ENCODE measurements at regions not wholly inside any gene's neighbourhood (a gene's known extent, or its start where the extent isn't known, plus 50 kb on each side); places are given as distances from the start of the nearest gene placed in this dataset.

- WGBS (ENCODE audit: insufficient coverage, low lambda C conversion rate) = no CpG with 5 or more reads among the region's 3 CpGs
- Histone ChIP-seq H3K9me3 (ENCODE audit: control insufficient read depth, low read depth, low read length) (no peaks in the 10 kb centered on the region), H3K27ac (ENCODE audit: low read length) (no peak overlapping the region), H3K4me3 (ENCODE audit: low read length) (no peak overlapping the region), H3K4me1 (ENCODE audit: control insufficient read depth, insufficient read depth, low read length) (no peaks in the 10 kb centered on the region), H3K36me3 (ENCODE audit: control insufficient read depth, insufficient read depth, low read length) (no peaks in the 10 kb centered on the region), H3K27me3 (ENCODE audit: control insufficient read depth, insufficient read depth, low read length) (no peaks in the 10 kb centered on the region)
- no peak for DNase-seq
Measured at GRCh38 chr13:62205273-62205672, 789.6 kb upstream of the PCDH20 start.

GRCh38 chr13:62194371-62194770, 778.7 kb upstream of the PCDH20 start:
- no peak for DNase-seq
- no peaks in the 10 kb centered on the region for H3K4me1 ChIP-seq (ENCODE audit: control insufficient read depth, insufficient read depth, low read length)
- H3K27ac ChIP-seq (ENCODE audit: low read length) = no peak overlapping the region
- WGBS (ENCODE audit: insufficient coverage, low lambda C conversion rate) = 100% methylated on average over 1 of the region's 3 CpGs
- no peaks in the 10 kb centered on the region for H3K27me3 ChIP-seq (ENCODE audit: control insufficient read depth, insufficient read depth, low read length)
- no peak overlapping the region for H3K4me3 ChIP-seq (ENCODE audit: low read length)
- H3K9me3 ChIP-seq (ENCODE audit: control insufficient read depth, low read depth, low read length) = peaks cover 3% of the 10 kb centered on the region
- no peaks in the 10 kb centered on the region for H3K36me3 ChIP-seq (ENCODE audit: control insufficient read depth, insufficient read depth, low read length)

- WGBS (ENCODE audit: insufficient coverage, low lambda C conversion rate) = no CpG with 5 or more reads among the region's 2 CpGs
Measured at GRCh38 chr13:62193919-62194318, 778.3 kb upstream of the PCDH20 start.

GRCh38 chr13:62185631-62186255, 770.1 kb upstream of the PCDH20 start:
- WGBS (ENCODE audit: insufficient coverage, low lambda C conversion rate) = no CpG with 5 or more reads among the region's 1 CpG
- no peak for DNase-seq

More at GRCh38 chr13:62193919-62194318, 778.3 kb upstream of the PCDH20 start:
- H3K27ac ChIP-seq (ENCODE audit: low read length) = no peak overlapping the region
- H3K9me3 ChIP-seq (ENCODE audit: control insufficient read depth, low read depth, low read length) = no peaks in the 10 kb centered on the region
- H3K4me3 ChIP-seq (ENCODE audit: low read length) = no peak overlapping the region
- no peaks in the 10 kb centered on the region for H3K4me1 ChIP-seq (ENCODE audit: control insufficient read depth, insufficient read depth, low read length)
- H3K36me3 ChIP-seq (ENCODE audit: control insufficient read depth, insufficient read depth, low read length) = no peaks in the 10 kb centered on the region
- no peak for DNase-seq
- H3K27me3 ChIP-seq (ENCODE audit: control insufficient read depth, insufficient read depth, low read length) = no peaks in the 10 kb centered on the region

GRCh38 chr13:62176051-62176450, 760.4 kb upstream of the PCDH20 start:
- Histone ChIP-seq H3K36me3 (ENCODE audit: control insufficient read depth, insufficient read depth, low read length) (no peaks in the 10 kb centered on the region), H3K27ac (ENCODE audit: low read length) (no peak overlapping the region), H3K4me1 (ENCODE audit: control insufficient read depth, insufficient read depth, low read length) (no peaks in the 10 kb centered on the region), H3K27me3 (ENCODE audit: control insufficient read depth, insufficient read depth, low read length) (no peaks in the 10 kb centered on the region), H3K4me3 (ENCODE audit: low read length) (no peak overlapping the region), H3K9me3 (ENCODE audit: control insufficient read depth, low read depth, low read length) (no peaks in the 10 kb centered on the region)
- DNase-seq = no peak
- WGBS (ENCODE audit: insufficient coverage, low lambda C conversion rate) = 53% methylated on average over 3 of the region's 3 CpGs

More at GRCh38 chr13:62185631-62186255, 770.1 kb upstream of the PCDH20 start:
- Histone ChIP-seq H3K27ac (ENCODE audit: low read length) (no peak overlapping the region), H3K4me1 (ENCODE audit: control insufficient read depth, insufficient read depth, low read length) (no peaks in the 10 kb centered on the region), H3K4me3 (ENCODE audit: low read length) (no peak overlapping the region), H3K27me3 (ENCODE audit: control insufficient read depth, insufficient read depth, low read length) (no peaks in the 10 kb centered on the region), H3K9me3 (ENCODE audit: control insufficient read depth, low read depth, low read length) (no peaks in the 10 kb centered on the region), H3K36me3 (ENCODE audit: control insufficient read depth, insufficient read depth, low read length) (no peaks in the 10 kb centered on the region)

GRCh38 chr13:62173958-62174357, 758.3 kb upstream of the PCDH20 start:
- Histone ChIP-seq H3K4me1 (ENCODE audit: control insufficient read depth, insufficient read depth, low read length) (no peaks in the 10 kb centered on the region), H3K36me3 (ENCODE audit: control insufficient read depth, insufficient read depth, low read length) (no peaks in the 10 kb centered on the region), H3K27ac (ENCODE audit: low read length) (no peak overlapping the region), H3K27me3 (ENCODE audit: control insufficient read depth, insufficient read depth, low read length) (no peaks in the 10 kb centered on the region), H3K4me3 (ENCODE audit: low read length) (no peak overlapping the region), H3K9me3 (ENCODE audit: control insufficient read depth, low read depth, low read length) (no peaks in the 10 kb centered on the region)
- DNase-seq = no peak

GRCh38 chr13:62171697-62172096, 756.0 kb upstream of the PCDH20 start:
- no peak overlapping the region for H3K27ac ChIP-seq (ENCODE audit: low read length)
- H3K4me1 ChIP-seq (ENCODE audit: control insufficient read depth, insufficient read depth, low read length) = no peaks in the 10 kb centered on the region
- H3K4me3 ChIP-seq (ENCODE audit: low read length) = no peak overlapping the region
- H3K27me3 ChIP-seq (ENCODE audit: control insufficient read depth, insufficient read depth, low read length) = no peaks in the 10 kb centered on the region
- no peaks in the 10 kb centered on the region for H3K36me3 ChIP-seq (ENCODE audit: control insufficient read depth, insufficient read depth, low read length)
- 80% methylated on average over 1 of the region's 2 CpGs for WGBS (ENCODE audit: insufficient coverage, low lambda C conversion rate)
- DNase-seq = no peak
- peaks cover 8% of the 10 kb centered on the region for H3K9me3 ChIP-seq (ENCODE audit: control insufficient read depth, low read depth, low read length)

- no CpG with 5 or more reads among the region's 13 CpGs for WGBS (ENCODE audit: insufficient coverage, low lambda C conversion rate)
- Histone ChIP-seq H3K27me3 (ENCODE audit: control insufficient read depth, insufficient read depth, low read length) (no peaks in the 10 kb centered on the region), H3K4me3 (ENCODE audit: low read length) (no peak overlapping the region), H3K4me1 (ENCODE audit: control insufficient read depth, insufficient read depth, low read length) (no peaks in the 10 kb centered on the region), H3K36me3 (ENCODE audit: control insufficient read depth, insufficient read depth, low read length) (no peaks in the 10 kb centered on the region), H3K9me3 (ENCODE audit: control insufficient read depth, low read depth, low read length) (peaks cover 8% of the 10 kb centered on the region), H3K27ac (ENCODE audit: low read length) (no peak overlapping the region)
- no peak for DNase-seq
Measured at GRCh38 chr13:62168891-62169290, 753.2 kb upstream of the PCDH20 start.

- H3K9me3 ChIP-seq (ENCODE audit: control insufficient read depth, low read depth, low read length) = peaks cover 8% of the 10 kb centered on the region
- H3K36me3 ChIP-seq (ENCODE audit: control insufficient read depth, insufficient read depth, low read length) = no peaks in the 10 kb centered on the region
- no peak overlapping the region for H3K4me3 ChIP-seq (ENCODE audit: low read length)
- DNase-seq = no peak
- WGBS (ENCODE audit: insufficient coverage, low lambda C conversion rate) = no CpG with 5 or more reads among the region's 12 CpGs
- no peaks in the 10 kb centered on the region for H3K4me1 ChIP-seq (ENCODE audit: control insufficient read depth, insufficient read depth, low read length)
- H3K27ac ChIP-seq (ENCODE audit: low read length) = no peak overlapping the region
- H3K27me3 ChIP-seq (ENCODE audit: control insufficient read depth, insufficient read depth, low read length) = no peaks in the 10 kb centered on the region
Measured at GRCh38 chr13:62167650-62168172, 752.1 kb upstream of the PCDH20 start.

GRCh38 chr13:62162860-62163259, 747.2 kb upstream of the PCDH20 start:
- Histone ChIP-seq H3K4me3 (ENCODE audit: low read length) (no peak overlapping the region), H3K27ac (ENCODE audit: low read length) (no peak overlapping the region), H3K4me1 (ENCODE audit: control insufficient read depth, insufficient read depth, low read length) (no peaks in the 10 kb centered on the region), H3K9me3 (ENCODE audit: control insufficient read depth, low read depth, low read length) (peaks cover 5% of the 10 kb centered on the region), H3K27me3 (ENCODE audit: control insufficient read depth, insufficient read depth, low read length) (no peaks in the 10 kb centered on the region), H3K36me3 (ENCODE audit: control insufficient read depth, insufficient read depth, low read length) (no peaks in the 10 kb centered on the region)
- WGBS (ENCODE audit: insufficient coverage, low lambda C conversion rate) = no CpG with 5 or more reads among the region's 2 CpGs
- no peak for DNase-seq

- no peaks in the 10 kb centered on the region for H3K27me3 ChIP-seq (ENCODE audit: control insufficient read depth, insufficient read depth, low read length)
- H3K4me1 ChIP-seq (ENCODE audit: control insufficient read depth, insufficient read depth, low read length) = no peaks in the 10 kb centered on the region
- no peaks in the 10 kb centered on the region for H3K36me3 ChIP-seq (ENCODE audit: control insufficient read depth, insufficient read depth, low read length)
- H3K9me3 ChIP-seq (ENCODE audit: control insufficient read depth, low read depth, low read length) = no peaks in the 10 kb centered on the region
- no peak for DNase-seq
- 83% methylated on average over 1 of the region's 3 CpGs for WGBS (ENCODE audit: insufficient coverage, low lambda C conversion rate)
- no peak overlapping the region for H3K27ac ChIP-seq (ENCODE audit: low read length)
- no peak overlapping the region for H3K4me3 ChIP-seq (ENCODE audit: low read length)
Measured at GRCh38 chr13:62158520-62158919, 742.9 kb upstream of the PCDH20 start.
